Upper lobe of right lung (tissue), 1 donor: ENCODE measurements at regions not wholly inside any gene's neighbourhood (a gene's known extent, or its start where the extent isn't known, plus 50 kb on each side); places are given as distances from the start of the nearest gene placed in this dataset.

ENCODE experiments used
- ATAC-seq: fragments of 200-7000 bp; cut with Tn5 transposase; one replicate; pipeline ENCODE4 v1.9.1; 2020; ENCODE audit warnings: mild to moderate bottlenecking, moderate library complexity
- DNase-seq: peaks from one replicate; pipeline ENCODE4 v3.0.0-alpha.2; 2020
- H3K27ac ChIP-seq: fragments of 200-600 bp; one replicate; pipeline ENCODE4 v1.8.0; 2022
- H3K27me3 ChIP-seq: fragments of 200-600 bp; one replicate; pipeline ENCODE4 v1.8.0; 2022; ENCODE audit warnings: mild to moderate bottlenecking
- H3K36me3 ChIP-seq: fragments of 200-600 bp; one replicate; pipeline ENCODE4 v1.8.0; 2022
- H3K4me1 ChIP-seq: fragments of 200-600 bp; one replicate; pipeline ENCODE4 v1.8.0; 2022
- H3K4me3 ChIP-seq: fragments of 200-600 bp; one replicate; pipeline ENCODE4 v1.8.0; 2022; ENCODE audit warnings: mild to moderate bottlenecking
- H3K9me3 ChIP-seq: fragments of 200-600 bp; one replicate; pipeline ENCODE4 v1.8.0; 2022
- intact Hi-C: fragments of 100-400 bp; cut with DNase I; formaldehyde crosslinking; loops from one replicate; pipeline ENCODE4 v1.11.0; 2022
- TF ChIP-seq, protein P1 (sequence below): fragments of 200-600 bp; IDR thresholded peaks from one replicate; pipeline ENCODE4 v1.8.0; 2022; ENCODE audit warnings: antibody characterized with exemption
- donor health status: DM: no; HTN: yes; CAD: no; lungs with severe emphysema.

DNA sequence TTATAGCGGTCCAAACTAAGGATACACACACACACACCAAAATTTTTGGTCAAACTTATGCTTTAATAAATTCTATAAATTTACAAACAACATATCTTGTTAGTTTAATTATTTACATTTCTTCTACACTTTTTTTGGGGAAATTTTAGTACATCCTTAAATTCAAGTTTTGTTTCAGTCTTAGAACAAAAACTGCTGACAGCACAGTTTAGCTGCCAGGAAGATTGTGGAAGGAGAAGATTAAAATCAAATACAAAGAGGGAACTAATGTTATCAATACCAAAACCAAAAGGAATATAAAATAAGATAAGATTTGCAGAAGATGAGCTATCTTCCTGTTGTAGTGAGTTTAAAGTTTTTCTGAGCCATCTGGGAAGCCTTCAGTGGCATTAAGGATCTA is 368.8 kb downstream of the AASDHPPT start:
- Histone ChIP-seq H3K36me3 (no peaks in the 10 kb centered on the region), H3K4me1 (no peaks in the 10 kb centered on the region), H3K9me3 (no peaks in the 10 kb centered on the region), H3K27ac (no peak overlapping the region), H3K27me3 (no peaks in the 10 kb centered on the region), H3K4me3 (no peak overlapping the region)
- TF ChIP-seq, protein P1, sequence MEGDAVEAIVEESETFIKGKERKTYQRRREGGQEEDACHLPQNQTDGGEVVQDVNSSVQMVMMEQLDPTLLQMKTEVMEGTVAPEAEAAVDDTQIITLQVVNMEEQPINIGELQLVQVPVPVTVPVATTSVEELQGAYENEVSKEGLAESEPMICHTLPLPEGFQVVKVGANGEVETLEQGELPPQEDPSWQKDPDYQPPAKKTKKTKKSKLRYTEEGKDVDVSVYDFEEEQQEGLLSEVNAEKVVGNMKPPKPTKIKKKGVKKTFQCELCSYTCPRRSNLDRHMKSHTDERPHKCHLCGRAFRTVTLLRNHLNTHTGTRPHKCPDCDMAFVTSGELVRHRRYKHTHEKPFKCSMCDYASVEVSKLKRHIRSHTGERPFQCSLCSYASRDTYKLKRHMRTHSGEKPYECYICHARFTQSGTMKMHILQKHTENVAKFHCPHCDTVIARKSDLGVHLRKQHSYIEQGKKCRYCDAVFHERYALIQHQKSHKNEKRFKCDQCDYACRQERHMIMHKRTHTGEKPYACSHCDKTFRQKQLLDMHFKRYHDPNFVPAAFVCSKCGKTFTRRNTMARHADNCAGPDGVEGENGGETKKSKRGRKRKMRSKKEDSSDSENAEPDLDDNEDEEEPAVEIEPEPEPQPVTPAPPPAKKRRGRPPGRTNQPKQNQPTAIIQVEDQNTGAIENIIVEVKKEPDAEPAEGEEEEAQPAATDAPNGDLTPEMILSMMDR: no peak
- ATAC-seq (no peak), DNase-seq (no peak)
- intact Hi-C loops: no loop called here

DNA sequence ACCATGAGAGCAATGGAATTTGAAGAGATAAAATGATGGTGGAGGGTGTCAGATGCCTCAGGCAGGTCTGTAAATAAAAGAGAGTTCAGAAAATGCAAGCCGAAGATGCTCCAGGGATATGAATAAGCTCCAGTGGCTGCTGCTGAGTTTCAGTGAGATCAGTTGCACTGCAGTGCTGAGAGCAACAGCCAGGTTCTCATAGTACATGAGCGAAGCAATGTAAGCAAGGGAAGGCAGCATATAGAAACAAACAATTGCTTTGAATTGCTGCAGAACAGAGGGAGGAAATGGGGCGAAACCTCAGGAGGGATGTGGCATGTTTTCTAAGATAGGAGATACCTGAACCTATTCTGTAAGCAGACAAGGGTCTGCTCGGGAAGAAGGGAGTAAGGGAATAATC is 369.5 kb downstream of the AASDHPPT start:
- DNase-seq (no peak), ATAC-seq (no peak)
- intact Hi-C loops: no loop called here
- Histone ChIP-seq H3K27me3 (no peaks in the 10 kb centered on the region), H3K4me1 (no peaks in the 10 kb centered on the region), H3K4me3 (no peak overlapping the region), H3K27ac (no peak overlapping the region), H3K36me3 (no peaks in the 10 kb centered on the region), H3K9me3 (no peaks in the 10 kb centered on the region)
- TF ChIP-seq, protein P1: no peak

DNA sequence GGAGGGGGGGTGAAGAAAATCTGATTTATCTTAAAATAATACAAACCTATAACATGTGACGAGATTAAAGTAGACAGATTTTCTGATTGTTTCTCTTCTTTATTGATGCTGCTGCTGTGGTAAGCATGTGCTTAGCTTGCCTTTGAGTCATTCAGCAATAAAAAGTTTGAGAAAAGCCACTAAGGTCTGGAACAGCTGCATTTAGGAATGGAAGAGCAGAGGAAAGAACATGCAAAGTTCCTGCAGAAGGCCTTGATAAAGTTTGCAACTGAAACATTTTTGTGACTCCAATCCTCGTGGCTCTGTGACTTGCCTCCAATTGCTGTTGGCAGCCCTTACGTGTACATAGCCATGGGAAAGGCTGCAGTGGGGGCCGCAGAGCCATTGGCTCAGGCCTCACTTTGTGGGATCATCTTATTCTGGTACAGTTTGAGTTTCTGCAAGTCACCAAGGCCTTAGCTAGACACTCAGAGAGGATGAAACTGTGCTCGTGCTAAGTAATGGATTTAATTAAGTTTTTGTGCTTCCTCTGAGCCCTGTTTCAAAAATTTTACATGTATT is 370.2 kb downstream of the AASDHPPT start:
- Histone ChIP-seq H3K27ac (no peak overlapping the region), H3K27me3 (no peaks in the 10 kb centered on the region), H3K4me3 (no peak overlapping the region), H3K9me3 (no peaks in the 10 kb centered on the region), H3K4me1 (no peaks in the 10 kb centered on the region), H3K36me3 (no peaks in the 10 kb centered on the region)
- TF ChIP-seq, protein P1: no peak
- intact Hi-C loops: no loop called here
- no peak for DNase-seq
- ATAC-seq: no peak

DNA sequence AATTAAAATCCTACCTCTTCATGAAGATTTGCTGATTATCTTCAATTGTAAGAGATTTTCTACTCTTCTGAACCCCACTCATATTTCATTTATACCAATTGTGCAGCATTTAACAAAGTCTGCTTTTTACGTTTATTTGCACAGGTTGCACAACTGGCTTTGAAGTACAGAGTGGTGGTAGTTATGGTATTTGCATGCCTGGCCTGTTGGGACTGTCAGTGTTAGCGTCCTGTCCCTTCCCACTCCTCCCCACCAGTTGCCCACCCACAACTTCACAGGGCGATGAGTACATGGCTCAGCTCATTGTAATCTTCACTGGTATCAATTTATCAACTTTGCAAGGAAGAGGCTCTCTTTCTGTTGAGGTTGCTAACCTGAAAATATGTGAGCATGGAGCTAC is 372.3 kb downstream of the AASDHPPT start:
- Histone ChIP-seq H3K4me1 (no peaks in the 10 kb centered on the region), H3K27ac (no peak overlapping the region), H3K4me3 (no peak overlapping the region), H3K27me3 (no peaks in the 10 kb centered on the region), H3K9me3 (no peaks in the 10 kb centered on the region), H3K36me3 (no peaks in the 10 kb centered on the region)
- DNase-seq (no peak), ATAC-seq (no peak)
- intact Hi-C loops: no loop called here
- TF ChIP-seq, protein P1: no peak

DNA sequence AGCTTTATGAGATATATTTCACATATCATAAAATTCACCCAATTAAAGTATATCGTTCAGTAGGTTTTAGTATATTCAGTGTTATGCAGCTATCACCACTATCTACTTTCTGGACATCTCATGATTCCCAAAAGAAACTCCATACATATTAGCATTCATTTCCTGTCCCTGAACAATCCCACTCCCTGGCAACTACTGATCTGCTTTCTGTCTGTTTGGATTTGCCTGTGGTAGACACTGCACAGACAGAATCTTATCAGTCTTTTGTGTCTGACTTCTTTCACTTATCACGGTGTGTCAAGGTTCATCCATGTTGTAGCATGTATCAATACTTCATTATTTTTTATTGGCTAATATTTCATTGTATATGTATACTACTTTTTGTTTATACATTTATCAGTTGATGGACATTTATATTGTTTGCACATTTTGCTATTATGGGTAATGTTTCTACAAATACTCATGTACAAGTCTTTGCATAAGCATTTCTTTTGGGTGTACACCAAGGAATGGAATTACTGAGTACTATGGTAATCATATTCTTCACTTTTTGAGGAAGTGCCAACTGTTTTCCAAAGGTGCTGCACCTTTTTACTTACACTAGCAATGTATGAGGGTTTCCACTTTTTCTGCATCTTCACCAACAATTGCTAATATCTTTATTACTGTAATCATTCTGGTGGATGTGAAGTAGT is 373.9 kb downstream of the AASDHPPT start:
- ATAC-seq (no peak), DNase-seq (no peak)
- Histone ChIP-seq H3K27me3 (no peaks in the 10 kb centered on the region), H3K36me3 (no peaks in the 10 kb centered on the region), H3K4me1 (no peaks in the 10 kb centered on the region), H3K27ac (no peak overlapping the region), H3K4me3 (no peak overlapping the region), H3K9me3 (no peaks in the 10 kb centered on the region)
- TF ChIP-seq, protein P1: no peak
- intact Hi-C loops: no loop called here
